C4-2B (cell line): ENCODE measurements at regions not wholly inside any gene's neighbourhood (a gene's known extent, or its start where the extent isn't known, plus 50 kb on each side); places are given as distances from the start of the nearest gene placed in this dataset.

Source experiments
- CTCF ChIP-seq: fragments of 450-650 bp; conservative IDR thresholded peaks from 2 replicates; pipeline ENCODE4 v1.5.1; 2017; ENCODE audit warnings: mild to moderate bottlenecking
- ZFX ChIP-seq: fragments of 450-650 bp; IDR thresholded peaks from 2 replicates; pipeline ENCODE4 v1.6.1; 2017

DNA sequence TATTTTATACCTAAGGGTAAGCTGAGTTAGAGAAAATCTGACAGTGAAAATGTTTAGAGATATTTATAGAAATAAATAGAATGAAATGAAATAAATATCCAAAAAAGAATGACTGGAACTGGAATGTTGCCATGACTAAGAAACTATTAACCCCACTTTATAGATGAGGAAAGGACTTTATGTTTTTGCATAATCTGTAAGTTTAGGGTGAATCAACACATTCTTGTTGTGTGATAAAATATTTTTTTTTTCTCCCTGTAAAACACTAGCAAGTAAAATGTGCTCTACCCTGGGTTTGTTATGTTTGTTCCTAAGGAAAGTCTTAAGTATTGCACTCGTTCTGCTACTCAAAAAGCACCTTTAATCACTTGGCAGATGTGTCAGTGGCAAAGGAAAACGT, 83.8 kb upstream of the KL start:
- TF ChIP-seq CTCF (no peak), ZFX (no peak)
